ENCODE measurements at regions not wholly inside any gene's neighbourhood (a gene's known extent, or its start where the extent isn't known, plus 50 kb on each side); places are given as distances from the start of the nearest gene placed in this dataset.
A peak's percentile ranks its signal among the peaks of the same experiment; 100 is the strongest.

- H3K4me3 ChIP-seq (ENCODE audit: low read depth, low read length), result no peak overlapping the region
- no peak for TF ChIP-seq CTCF (IDR thresholded peaks at IDR 0.05; ENCODE audit: insufficient read depth, low read depth, low read length, missing control alignments)
- no peak for DNase-seq (ENCODE audit: low read depth)
Observed at GRCh38 chr7:49443515-49443914, 329.9 kb upstream of the VWC2 start.

GRCh38 chr7:49453486-49453885 lies 320.0 kb upstream of the VWC2 start:
- H3K4me3 ChIP-seq (ENCODE audit: low read depth, low read length), result no peak overlapping the region
- DNase-seq (ENCODE audit: low read depth), result no peak
- TF ChIP-seq CTCF (IDR thresholded peaks at IDR 0.05; ENCODE audit: insufficient read depth, low read depth, low read length, missing control alignments), result no peak

GRCh38 chr7:49479441-49479840 lies 294.0 kb upstream of the VWC2 start:
- DNase-seq (ENCODE audit: low read depth), result no peak
- TF ChIP-seq CTCF (IDR thresholded peaks at IDR 0.05; ENCODE audit: insufficient read depth, low read depth, low read length, missing control alignments), result no peak
- H3K4me3 ChIP-seq (ENCODE audit: low read depth, low read length), result no peak overlapping the region

GRCh38 chr7:49479936-49480544 lies 293.4 kb upstream of the VWC2 start:
- DNase-seq (ENCODE audit: low read depth), result no peak
- TF ChIP-seq CTCF (IDR thresholded peaks at IDR 0.05; ENCODE audit: insufficient read depth, low read depth, low read length, missing control alignments), result no peak
- H3K4me3 ChIP-seq (ENCODE audit: low read depth, low read length), result no peak overlapping the region

GRCh38 chr7:49481075-49481474 lies 292.4 kb upstream of the VWC2 start:
- H3K4me3 ChIP-seq (ENCODE audit: low read depth, low read length), result no peak overlapping the region
- TF ChIP-seq CTCF (IDR thresholded peaks at IDR 0.05; ENCODE audit: insufficient read depth, low read depth, low read length, missing control alignments), result no peak
- no peak for DNase-seq (ENCODE audit: low read depth)

- peak; percentile 45 for DNase-seq (ENCODE audit: low read depth)
- no peak overlapping the region for H3K4me3 ChIP-seq (ENCODE audit: low read depth, low read length)
- peak; percentile 26 for TF ChIP-seq CTCF (IDR thresholded peaks at IDR 0.05; ENCODE audit: insufficient read depth, low read depth, low read length, missing control alignments)
Observed at GRCh38 chr7:49483142-49483541, 290.3 kb upstream of the VWC2 start.

All from GM12865 (cell line).